Fibroblast of peridontal ligament (primary cell): ENCODE measurements at regions not wholly inside any gene's neighbourhood (a gene's known extent, or its start where the extent isn't known, plus 50 kb on each side); places are given as distances from the start of the nearest gene placed in this dataset.

Experiments
- DNase-seq: peaks from one replicate; pipeline ENCODE4 v3.0.0-alpha.2; 2010; ENCODE audit errors: extremely low read depth

GRCh38 chr17:64773386-64773835, 111.3 kb upstream of the SMURF2 start:
- DNase-seq, result no peak

- no peak for DNase-seq
Observed at GRCh38 chr17:64772845-64773299, 110.8 kb upstream of the SMURF2 start.

- DNase-seq, result no peak
Observed at GRCh38 chr17:64771980-64772844, 110.1 kb upstream of the SMURF2 start.

- DNase-seq, result no peak
Observed at GRCh38 chr17:64769712-64770111, 107.6 kb upstream of the SMURF2 start.

- DNase-seq, result no peak
Observed at GRCh38 chr17:64767269-64767997, 105.3 kb upstream of the SMURF2 start.

GRCh38 chr17:64765191-64765889, 103.2 kb upstream of the SMURF2 start:
- no peak for DNase-seq

GRCh38 chr17:64750891-64751677, 89.0 kb upstream of the SMURF2 start:
- no peak for DNase-seq

- DNase-seq, result no peak
Observed at GRCh38 chr17:64750478-64750877, 88.4 kb upstream of the SMURF2 start.

- DNase-seq, result no peak
Observed at GRCh38 chr17:64749306-64749705, 87.2 kb upstream of the SMURF2 start.

GRCh38 chr17:64747938-64748540, 85.9 kb upstream of the SMURF2 start:
- peak; percentile 54 for DNase-seq

GRCh38 chr17:64742326-64742725, 80.2 kb upstream of the SMURF2 start:
- no peak for DNase-seq

- DNase-seq, result peak; percentile 92
Observed at GRCh38 chr17:64741916-64742315, 79.8 kb upstream of the SMURF2 start.

- DNase-seq, result peak; percentile 79
Observed at GRCh38 chr17:64741038-64741641, 79.0 kb upstream of the SMURF2 start.

- peak; percentile 69 for DNase-seq
Observed at GRCh38 chr17:64739316-64740058, 77.4 kb upstream of the SMURF2 start.

- DNase-seq, result peak; percentile 76
Observed at GRCh38 chr17:64736804-64737492, 74.8 kb upstream of the SMURF2 start.

- DNase-seq, result peak; percentile 86
Observed at GRCh38 chr17:64732336-64733006, 70.4 kb upstream of the SMURF2 start.

GRCh38 chr17:64730023-64730422, 67.9 kb upstream of the SMURF2 start:
- peak; percentile 54 for DNase-seq

GRCh38 chr17:64729201-64729600, 67.1 kb upstream of the SMURF2 start:
- DNase-seq, result no peak
